DMS 273 (cell line): ENCODE measurements at regions not wholly inside any gene's neighbourhood (a gene's known extent, or its start where the extent isn't known, plus 50 kb on each side); places are given as distances from the start of the nearest gene placed in this dataset.

Experiments used
- DNase-seq: peaks from one replicate; lab custom pipeline; 2025; ENCODE audit not compliant: unreplicated experiment; lab: John Stamatoyannopoulos, UW

DNA sequence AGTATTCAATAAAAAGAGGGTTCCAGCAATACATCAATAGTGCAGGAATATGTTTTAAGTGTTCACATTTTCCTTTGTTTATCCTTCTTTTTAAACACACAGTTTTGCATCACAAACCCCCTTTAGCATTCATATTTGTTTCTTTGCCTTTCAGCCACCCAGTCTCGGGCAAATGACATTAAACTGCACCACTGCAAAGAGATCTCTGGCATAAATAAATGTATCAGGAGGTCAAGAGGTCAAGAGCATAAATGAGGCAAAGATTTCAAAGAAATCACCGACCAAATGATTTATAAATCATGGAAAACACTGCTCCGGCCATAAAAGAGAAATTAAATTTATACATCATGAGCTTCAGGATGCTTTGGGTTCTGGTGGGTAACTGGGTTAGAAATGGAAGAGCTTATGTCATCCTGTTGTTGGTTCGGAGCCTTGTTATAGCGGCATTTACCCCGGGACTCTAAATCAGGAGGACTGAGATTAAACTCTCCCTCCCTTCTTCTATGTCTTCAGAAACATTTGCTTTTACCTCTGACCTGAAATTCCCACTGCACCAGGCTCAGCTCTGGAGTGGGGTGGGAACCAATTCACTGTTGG lies 449.6 kb upstream of the CLINT1 start:
- DNase-seq: no peak

DNA sequence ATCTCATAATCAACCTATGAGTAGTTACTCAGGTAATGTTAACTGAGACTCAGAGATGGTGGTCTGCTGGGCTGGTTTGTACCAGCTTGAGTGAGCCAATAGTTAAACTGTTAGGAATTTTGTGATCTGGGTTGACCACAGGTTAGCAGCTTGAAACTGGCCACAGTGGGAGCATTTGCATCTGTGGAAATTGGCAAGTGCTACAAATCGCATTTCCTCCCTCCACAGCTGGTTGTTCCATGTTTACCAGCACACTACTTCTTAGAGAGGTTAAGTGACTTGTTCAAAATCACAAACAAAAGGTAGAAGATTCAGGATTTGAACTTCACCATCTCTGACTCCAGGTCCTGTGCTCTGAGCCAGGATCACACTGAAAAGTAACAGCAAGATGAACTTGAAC lies 446.9 kb upstream of the CLINT1 start:
- no peak for DNase-seq

DNA sequence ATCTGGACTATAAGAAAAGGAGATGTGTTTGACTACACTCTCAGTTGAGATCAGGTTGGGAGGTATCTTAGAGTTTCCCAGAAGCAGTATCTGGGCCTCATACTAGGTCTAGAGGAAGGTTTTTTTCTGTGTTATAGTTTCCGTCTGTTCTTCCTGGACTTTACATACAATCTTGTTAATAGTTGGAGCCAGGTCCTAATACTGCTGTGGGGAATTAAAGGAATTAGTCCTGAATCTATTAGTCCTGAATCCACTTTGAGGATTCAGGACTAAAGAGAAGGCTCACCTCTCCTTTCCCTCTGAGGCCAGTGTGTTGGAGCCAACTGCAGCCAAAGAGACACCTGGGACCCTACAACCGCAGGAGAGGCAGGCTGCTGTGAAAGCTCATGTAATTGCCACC lies 445.7 kb upstream of the CLINT1 start:
- DNase-seq: no peak

DNA sequence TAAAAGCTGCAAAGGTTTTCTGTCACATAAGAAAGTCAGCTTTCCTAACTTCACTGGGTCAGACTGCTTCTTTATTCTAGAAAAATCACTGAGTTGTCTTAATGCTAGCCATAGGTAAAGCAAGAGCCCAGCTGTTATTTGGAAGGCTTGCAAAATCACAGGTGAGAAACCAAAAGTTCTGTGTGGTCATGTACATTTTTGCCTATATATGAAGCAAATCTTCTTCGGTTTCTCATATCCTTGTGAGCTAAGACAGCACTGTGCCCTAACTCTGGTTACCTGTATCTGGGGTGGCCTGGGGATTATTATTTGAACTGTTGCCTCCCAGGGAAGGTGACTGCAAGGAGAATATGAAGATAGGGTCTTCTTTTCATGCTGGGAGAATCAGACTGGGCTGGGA lies 444.9 kb upstream of the CLINT1 start:
- DNase-seq: no peak

DNA sequence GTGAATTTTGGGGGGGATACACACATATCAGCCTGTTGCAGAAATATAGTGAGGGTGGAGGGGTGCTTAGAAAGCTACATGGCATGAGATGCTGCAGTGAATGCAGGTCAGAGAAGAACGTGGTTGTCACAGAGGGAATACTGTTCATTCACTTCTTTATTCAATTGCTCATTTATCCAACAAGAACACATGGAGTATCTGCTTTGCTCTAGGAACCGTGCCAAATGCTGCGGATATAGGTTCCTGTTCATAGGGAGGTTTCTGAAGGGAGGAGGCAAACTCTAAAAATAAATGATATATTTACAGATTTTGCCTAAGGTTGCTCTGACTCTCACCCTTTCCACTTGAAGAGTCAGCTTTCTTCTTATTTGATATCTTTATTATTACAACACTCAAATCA lies 444.3 kb upstream of the CLINT1 start:
- DNase-seq: peak; percentile 23

DNA sequence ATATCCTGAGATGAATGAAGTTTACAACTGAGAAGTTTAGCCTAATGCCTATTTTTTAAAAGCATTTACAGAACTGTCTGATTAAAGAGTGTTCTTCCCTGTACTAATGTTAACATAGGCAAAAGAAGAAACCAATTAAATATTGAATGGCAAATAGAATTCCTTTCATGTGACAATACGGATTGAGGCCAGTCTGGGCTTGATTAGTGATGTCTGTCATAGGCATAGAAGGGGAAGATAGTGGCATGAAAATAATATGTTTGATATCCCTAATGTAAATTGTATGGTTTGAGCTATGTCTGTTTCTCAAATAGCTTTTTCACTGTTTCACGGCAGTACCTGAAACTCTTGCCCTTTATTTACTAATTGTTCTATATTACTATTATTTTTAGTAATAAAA lies 443.1 kb upstream of the CLINT1 start:
- no peak for DNase-seq

DNA sequence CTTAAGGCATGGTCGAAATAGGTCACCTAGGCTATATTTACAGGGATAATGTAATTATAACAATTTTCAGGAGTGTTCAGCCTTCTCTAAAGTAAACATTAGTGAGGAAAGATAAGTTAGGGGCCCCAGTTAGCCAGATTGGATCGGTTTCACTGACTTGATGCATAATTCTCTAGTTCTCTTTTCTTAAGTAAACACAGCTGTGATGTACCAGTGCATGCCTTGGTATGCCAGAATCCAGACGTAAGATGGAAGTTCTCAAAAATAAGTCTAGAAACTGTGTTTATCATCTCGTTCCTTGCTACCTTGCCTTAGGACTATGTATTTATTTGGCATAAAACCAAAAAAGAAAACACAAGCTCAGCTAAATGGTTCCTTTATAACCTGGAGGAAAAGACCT lies 442.2 kb upstream of the CLINT1 start:
- no peak for DNase-seq

DNA sequence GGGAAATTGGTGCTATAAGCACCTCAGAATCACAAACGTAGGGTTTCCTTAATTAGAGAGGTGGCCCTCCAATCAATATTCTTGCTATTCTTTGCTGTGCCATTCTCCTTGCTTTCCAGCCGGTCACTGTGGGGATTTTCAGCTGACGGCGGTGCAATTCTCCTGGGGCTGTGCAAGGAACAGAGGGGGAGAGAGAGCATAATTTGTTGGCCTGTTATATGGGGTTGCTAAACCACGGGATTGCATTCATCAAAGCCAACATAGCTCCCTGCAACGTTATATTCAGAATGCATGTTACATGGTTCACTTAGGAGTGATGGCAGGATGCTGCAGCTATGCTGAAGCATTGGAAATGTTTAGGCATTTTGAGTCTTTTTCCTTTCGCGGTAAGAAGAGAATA lies 441.3 kb upstream of the CLINT1 start:
- no peak for DNase-seq

DNA sequence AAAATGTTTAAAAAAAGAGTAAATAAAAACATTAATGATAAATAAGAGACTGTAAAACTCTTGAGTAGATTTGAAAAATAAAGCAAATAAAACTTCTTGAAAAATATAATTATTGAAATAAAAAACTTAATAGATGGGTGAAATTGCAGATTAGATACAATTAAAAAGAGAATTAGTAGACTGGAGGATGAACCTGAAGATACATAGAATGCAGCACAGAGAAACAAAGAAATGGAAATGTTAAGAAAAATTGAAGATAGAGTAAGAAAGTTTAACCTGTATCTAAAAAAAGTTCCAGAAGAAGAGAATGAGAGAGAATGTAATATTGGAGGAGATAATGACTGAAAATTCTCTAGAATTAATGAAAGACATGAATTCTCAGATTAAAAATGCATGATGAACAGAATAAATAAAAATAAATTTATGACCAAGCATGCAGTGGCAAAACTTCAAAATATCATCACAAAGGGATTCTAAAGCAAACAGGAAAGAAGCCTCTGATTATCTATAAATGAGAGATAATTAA lies 438.1 kb upstream of the CLINT1 start:
- DNase-seq: no peak

DNA sequence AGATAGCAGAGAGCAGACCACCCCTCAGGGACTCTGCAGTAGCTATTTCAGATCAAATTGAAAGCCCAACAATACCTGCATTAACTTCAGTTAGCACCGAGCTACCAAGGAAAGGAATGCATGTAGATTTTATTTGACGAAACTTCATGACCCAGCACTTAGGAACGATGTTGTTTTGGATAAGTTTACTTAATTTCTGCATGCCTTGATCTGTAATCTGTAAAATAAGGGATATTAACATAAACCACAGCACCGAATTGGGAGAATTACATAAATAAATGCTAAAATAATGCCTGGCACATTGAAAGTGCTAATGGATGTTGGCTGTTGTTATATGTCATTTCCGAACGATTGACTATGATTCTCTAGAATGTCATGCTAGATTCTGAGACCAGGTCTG lies 435.8 kb upstream of the CLINT1 start:
- DNase-seq: no peak

DNA sequence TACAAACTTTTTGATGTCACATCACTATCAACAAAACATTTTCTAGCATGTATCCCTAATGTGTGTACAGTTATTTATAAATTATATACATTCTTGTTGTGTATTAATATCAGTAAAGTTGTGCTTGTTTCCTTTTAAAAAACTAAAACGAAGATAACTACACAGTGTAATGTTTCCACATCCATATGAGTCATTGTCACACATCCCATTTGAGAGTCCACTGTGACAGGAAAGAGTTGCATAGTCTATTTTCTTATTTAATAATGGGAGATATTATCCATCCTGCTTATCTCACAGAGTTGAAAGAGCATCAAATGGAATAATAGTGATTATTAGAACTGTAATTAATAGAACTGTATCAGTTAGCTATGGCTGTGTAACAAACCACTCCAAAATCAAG lies 434.0 kb upstream of the CLINT1 start:
- DNase-seq: no peak

DNA sequence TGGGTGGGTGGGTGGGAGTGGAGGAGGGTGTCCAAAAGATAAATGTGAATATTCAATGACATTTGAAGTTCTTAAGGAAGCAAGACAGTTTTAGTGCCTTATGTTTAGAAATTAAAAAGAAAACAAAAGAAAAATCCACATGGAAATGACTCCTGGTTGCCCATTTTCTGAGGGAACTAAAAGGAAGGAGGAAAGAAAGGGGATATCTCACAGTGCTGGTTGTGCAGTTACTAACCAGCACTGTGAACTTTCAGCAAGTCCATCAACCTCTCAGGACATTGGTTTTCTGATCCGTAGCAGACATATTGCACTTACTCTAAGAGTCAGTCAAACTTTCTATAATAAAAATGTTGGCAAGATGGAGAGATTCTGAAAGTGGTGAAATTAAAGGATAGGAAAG lies 431.0 kb upstream of the CLINT1 start:
- no peak for DNase-seq

DNA sequence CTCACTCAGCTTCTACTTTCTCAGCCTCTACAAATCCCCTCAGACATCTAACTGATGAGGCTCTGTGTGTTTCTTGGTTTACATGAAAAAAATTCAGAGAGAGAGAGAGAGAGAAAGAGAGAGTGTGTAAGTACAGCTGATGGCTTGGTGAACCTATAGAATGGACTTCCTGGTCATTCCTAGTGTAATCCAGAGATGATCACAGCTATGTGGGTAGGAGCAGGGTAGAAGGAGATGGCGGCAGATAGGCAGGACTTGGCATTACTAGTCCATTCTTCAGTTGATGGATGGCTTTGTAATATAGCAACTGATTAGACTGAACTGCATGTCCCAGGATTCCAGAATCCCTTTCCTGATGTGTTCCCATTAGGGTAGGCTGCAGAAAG lies 429.3 kb upstream of the CLINT1 start:
- no peak for DNase-seq

DNA sequence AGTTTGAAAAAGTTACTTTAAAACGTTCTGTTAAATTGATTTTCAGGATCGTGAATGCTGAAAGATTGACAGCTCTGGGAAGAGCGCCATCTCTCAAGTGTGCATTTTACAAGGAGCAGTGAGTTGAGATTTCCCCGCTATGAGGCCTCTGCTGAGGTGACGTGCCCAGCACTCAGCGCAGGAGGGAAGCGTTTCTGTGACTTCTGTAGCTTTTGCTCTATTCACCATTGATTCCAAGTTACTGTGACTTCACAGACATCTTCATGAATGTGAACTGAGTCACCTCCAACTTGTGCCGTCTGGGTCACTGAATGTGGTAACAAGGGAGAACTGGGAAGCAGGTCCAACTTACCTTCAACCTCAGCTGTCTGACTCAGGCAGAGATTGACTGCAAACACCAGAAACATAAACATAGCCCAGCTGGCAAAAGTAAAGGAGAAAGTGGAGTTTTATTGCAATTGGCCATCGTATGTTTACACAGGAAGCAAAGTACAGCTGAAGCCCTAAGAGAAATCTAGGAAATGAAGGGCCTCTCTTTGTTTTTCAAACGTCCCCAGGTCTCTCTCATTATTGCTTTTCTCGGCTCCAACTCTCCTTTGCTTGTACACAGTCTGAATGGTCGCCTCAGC lies 428.8 kb upstream of the CLINT1 start:
- DNase-seq: no peak

DNA sequence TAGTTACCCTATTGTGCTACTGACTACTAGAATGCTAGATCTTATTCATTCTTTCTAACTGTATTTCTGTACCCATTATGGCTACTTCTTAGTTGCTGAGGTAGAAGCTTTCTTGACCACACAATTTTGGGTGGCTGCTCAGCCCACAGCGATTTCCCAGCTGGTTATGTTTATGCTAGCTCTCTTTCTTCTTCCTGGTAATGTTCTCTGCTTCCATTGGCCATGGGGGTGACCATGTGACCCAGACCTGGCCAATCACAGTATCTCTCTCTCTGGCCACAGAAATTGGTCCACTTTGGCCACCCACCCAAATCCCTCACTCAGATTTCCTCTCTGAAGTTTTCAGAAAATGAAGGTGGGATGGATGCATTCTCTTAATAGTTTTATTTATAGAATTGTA lies 427.9 kb upstream of the CLINT1 start:
- no peak for DNase-seq

DNA sequence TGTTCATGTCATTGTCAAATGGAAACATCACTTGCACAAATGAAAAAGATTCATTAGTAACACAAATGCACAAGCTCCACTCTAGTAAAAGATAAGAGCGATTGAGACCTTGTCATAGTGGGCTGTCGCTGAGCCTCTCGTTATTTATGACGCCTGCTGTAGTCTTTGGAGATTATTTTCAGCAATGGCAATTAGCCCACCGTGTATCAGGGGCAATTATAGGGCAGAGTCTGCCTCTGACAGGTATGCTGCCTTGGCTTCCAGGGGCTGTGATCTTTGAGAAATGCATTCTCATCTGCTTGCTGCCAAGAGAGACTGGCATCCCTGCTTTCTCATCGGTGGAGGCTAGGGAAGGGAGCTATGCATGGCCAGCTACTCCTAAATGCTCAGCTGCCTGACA lies 426.8 kb upstream of the CLINT1 start:
- DNase-seq: no peak

DNA sequence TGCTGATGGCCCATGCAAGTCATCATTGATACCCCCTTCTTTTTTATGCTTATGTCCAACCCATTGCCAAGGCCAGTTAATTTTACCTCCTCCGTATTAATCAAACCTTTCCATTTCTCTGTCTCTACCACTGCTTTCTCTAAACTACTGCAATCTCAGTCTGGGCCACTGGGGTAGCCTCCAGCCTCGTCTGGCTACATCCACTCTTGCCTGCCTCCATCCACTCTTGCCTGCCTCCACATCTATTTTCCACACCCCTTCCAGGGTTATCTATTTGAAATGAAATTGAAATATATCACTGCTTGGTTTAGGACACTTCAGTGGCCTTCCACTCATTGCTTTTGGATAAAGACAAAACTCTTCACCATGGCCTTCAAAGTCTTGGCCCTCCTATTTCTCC lies 425.3 kb upstream of the CLINT1 start:
- DNase-seq: peak; percentile 15

DNA sequence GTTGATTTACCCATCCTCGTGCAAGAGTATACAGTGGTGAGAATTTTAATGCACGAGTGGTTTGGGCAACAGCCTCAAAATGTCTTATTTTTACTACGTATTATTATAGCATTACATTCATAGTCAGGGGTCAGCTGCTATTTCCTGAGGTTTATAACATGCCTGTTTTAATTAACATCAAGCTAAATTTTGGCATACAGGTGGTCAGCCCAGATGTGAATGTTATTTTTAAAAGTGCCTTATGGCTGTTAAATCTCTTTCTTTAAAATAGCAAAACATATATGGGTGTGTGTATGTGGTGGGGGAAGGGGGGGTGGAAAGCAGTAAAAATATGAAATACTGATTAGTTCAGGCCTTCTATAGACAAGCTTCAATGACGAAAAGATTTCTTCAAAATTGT lies 424.5 kb upstream of the CLINT1 start:
- DNase-seq: peak; percentile 21

DNA sequence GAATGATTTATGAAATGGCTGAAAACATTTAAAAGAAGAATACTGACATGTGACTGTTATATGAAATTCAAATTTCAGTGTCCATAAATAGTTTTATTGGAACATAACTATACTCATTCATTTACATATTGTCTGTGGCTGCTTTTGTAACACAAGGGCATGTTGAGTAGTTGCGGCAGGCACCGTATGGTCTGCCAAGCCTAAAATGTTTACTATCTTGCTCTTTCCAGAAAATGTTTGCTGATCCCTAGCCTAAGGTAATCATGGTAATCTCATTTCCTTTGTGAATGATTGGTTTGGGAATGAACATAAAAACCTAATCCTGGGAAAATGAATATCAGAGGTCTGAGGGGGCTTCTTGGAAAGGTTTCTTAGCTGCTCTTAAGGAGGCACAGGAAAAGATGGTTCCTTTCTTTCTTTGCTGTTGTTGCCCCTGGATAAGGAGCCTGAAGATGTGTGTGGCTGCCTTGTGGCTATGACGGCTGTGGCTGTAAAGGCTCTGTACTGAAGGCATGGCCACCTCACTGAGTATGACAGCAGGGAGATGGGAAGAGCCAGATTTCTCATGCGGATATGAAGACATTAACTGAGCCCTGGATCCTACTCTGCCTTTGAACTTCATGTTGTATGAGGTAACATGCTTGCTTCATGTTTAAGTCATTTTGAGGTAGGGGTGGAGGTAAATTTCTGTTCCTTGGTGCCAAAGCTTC lies 419.4 kb upstream of the CLINT1 start:
- no peak for DNase-seq

DNA sequence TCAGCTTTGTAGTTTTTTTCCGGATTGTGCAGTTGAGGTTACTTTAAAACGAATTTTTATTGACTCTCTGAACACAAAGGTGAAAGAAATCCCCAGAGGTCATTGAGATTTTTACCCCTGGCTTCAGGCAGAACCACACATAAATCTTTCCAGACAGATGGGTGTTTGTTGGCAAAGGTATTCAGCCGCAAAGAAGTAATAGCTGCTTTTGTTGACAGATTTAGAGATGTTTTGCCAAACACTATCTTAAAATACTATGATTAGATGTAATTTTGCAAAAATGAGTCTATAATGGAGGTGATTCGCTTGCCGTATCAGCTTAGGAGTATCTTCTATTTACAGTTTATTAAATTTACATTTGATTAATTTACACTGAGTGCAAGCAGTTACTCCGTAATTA lies 418.3 kb upstream of the CLINT1 start:
- DNase-seq: peak; percentile 52

DNA sequence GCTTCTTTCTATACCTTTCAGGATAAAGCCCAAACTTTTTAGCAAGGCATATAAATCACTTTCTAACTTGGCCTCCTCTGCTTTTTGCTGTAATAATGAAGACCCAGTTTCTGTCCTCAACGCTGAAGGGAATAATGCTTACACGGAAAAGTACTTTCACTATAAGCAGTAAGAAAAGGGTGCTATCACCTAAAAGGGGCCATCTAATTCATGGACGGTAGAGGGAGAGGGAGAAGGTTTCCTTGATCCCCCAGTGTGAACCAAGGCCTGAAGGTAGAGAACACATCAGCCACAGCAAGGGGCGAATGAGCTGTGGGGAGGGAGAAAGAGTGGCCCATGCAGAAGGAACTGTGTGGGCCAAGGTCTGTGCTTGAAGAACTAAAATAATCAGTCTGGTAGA lies 417.7 kb upstream of the CLINT1 start:
- no peak for DNase-seq

DNA sequence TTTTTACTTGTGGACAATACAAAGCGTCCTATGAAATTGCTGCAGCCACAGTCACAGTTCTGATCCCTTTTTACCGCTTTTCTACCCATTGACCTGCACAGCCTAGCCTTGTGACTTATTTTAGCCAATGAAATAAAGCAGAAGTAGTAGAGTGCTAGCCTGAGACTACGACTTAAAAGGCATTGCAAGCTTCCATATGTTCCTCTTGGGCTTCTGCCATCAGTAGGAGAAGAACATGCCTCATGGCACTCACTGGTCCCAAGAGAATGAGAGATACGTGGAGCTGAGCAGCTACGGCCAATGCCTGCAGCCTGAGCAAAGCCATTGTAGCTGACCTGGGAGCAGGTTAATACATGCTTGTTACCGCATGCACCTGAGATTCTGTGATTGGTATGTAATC lies 416.6 kb upstream of the CLINT1 start:
- DNase-seq: peak; percentile 91

DNA sequence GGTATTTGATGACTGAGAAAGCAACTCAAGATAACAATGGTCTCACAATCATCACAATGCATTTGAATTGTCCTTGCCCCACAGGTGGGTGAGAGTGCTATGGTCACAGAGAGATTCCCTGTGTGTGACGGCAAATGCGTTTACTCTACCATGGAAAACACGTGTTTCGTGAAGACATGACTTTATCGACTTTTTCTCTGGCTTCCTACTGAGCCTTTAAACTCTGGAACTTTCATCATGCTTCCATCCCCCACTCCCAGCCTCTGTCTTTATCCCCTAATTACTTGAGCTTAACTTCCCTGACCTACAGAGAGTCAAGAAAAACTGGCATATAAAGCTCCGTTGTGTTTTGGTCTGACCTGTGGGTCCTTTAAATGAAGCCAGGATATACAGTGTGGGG lies 414.1 kb upstream of the CLINT1 start:
- DNase-seq: no peak
